KOPT-K1 (cell line): ENCODE measurements at regions not wholly inside any gene's neighbourhood (a gene's known extent, or its start where the extent isn't known, plus 50 kb on each side); places are given as distances from the start of the nearest gene placed in this dataset.
A peak's percentile ranks its signal among the peaks of the same experiment; 100 is the strongest.

Experiments used
- H3K27ac ChIP-seq: fragments of 200-600 bp; sonication (generic); 2 replicates; pipeline ENCODE4 v1.5.1; 2016; ENCODE audit warnings: antibody characterized with exemption, mild to moderate bottlenecking, low read depth, low read length; ENCODE audit not compliant: poor library complexity, severe bottlenecking
- H3K36me3 ChIP-seq: fragments of 200-600 bp; sonication (generic); 2 replicates; pipeline ENCODE4 v1.5.1; 2017; ENCODE audit warnings: antibody characterized with exemption, mild to moderate bottlenecking, low read length, moderate library complexity; ENCODE audit not compliant: insufficient read depth
- H3K9me3 ChIP-seq: fragments of 200-600 bp; sonication (generic); 2 replicates; pipeline ENCODE4 v1.5.1; 2017; ENCODE audit warnings: antibody characterized with exemption, low read length, mild to moderate bottlenecking; ENCODE audit not compliant: insufficient read depth, poor library complexity, severe bottlenecking

- H3K9me3 ChIP-seq, result no peaks in the 10 kb centered on the region
- H3K36me3 ChIP-seq, result no peaks in the 10 kb centered on the region
- no peak overlapping the region for H3K27ac ChIP-seq
Observed at GRCh38 chr13:50348371-50348770, 333.1 kb downstream of the KCNRG start.

GRCh38 chr13:50352720-50353480 lies 337.7 kb downstream of the KCNRG start:
- H3K27ac ChIP-seq, result no peak overlapping the region
- no peaks in the 10 kb centered on the region for H3K36me3 ChIP-seq
- no peaks in the 10 kb centered on the region for H3K9me3 ChIP-seq

GRCh38 chr13:50353651-50354415 lies 338.6 kb downstream of the KCNRG start:
- no peaks in the 10 kb centered on the region for H3K36me3 ChIP-seq
- H3K9me3 ChIP-seq, result no peaks in the 10 kb centered on the region
- no peak overlapping the region for H3K27ac ChIP-seq

GRCh38 chr13:50355797-50356196 lies 340.6 kb downstream of the KCNRG start:
- Histone ChIP-seq H3K9me3 (no peaks in the 10 kb centered on the region), H3K36me3 (no peaks in the 10 kb centered on the region), H3K27ac (peak overlapping the region; percentile 48)

- Histone ChIP-seq H3K9me3 (no peaks in the 10 kb centered on the region), H3K36me3 (no peaks in the 10 kb centered on the region), H3K27ac (peak overlapping the region; percentile 54)
Observed at GRCh38 chr13:50357136-50357535, 341.9 kb downstream of the KCNRG start.

- H3K27ac ChIP-seq, result peak overlapping the region; percentile 54
Observed at GRCh38 chr13:50357586-50358118, 342.4 kb downstream of the KCNRG start.

DNA sequence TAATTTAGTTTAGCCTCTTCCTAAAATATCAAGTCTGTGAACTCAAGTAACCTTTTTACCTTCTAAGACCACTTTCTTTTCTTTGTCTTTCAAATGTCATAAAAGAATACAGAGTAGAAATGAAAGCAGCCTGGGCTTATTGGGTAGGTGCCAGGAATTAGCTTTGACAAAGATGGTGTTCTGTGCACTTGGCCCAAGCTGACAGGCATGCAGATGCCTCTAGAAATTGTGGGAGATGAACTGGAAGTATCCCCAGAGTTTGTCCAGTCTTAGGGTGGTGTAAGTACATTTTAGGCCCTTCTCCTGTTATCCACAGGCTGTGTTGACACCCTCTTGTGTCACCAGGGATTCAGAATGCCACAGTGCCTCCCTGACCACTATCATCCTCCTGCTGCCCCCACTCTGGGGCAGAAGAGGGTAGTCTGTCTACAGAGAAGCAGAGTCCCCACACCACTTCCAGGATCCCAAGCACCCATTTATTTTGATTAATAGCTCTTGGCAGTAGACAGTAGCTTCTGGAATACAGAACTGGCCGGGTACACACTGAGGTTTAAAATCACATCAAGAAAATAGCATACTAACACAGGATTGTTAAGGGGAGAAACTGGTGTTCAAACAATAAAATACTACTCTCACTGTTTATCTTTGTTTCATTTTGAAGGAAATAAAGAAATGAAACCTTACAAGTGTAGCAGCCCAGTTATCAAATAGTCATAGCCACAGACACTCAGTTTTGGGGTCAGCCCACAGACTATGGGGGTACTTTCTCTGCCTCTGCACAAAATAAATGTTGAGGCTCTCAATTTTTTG lies 343.2 kb downstream of the KCNRG start:
- no peaks in the 10 kb centered on the region for H3K36me3 ChIP-seq
- H3K27ac ChIP-seq, result peak overlapping the region; percentile 54
- no peaks in the 10 kb centered on the region for H3K9me3 ChIP-seq

More at GRCh38 chr13:50357586-50358118, 342.4 kb downstream of the KCNRG start:
- no peaks in the 10 kb centered on the region for H3K9me3 ChIP-seq
- no peaks in the 10 kb centered on the region for H3K36me3 ChIP-seq

GRCh38 chr13:50359041-50359367 lies 343.8 kb downstream of the KCNRG start:
- Histone ChIP-seq H3K36me3 (no peaks in the 10 kb centered on the region), H3K27ac (peak overlapping the region; percentile 57)

DNA sequence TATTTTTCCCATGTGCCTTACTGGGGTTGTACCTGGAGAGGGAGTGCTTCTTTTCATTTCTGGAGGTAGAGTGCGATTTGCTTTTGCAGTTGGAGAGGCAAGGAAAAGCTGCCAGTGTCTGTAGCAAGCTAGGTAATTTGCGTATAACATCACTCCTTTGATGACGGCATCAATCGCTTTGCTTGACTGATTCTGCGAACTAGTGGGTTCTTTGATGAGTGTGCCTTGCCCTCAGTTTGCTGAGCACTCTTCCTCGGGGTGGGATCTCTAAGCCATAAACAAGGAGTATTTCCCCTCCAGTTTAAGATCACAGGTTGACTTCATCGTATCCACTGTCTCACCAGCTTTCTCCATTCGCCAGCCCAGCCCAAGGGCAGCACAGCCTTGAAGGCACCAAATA lies 344.5 kb downstream of the KCNRG start:
- Histone ChIP-seq H3K27ac (peak overlapping the region; percentile 57), H3K36me3 (no peaks in the 10 kb centered on the region), H3K9me3 (no peaks in the 10 kb centered on the region)

More at GRCh38 chr13:50359041-50359367, 343.8 kb downstream of the KCNRG start:
- H3K9me3 ChIP-seq, result no peaks in the 10 kb centered on the region

DNA sequence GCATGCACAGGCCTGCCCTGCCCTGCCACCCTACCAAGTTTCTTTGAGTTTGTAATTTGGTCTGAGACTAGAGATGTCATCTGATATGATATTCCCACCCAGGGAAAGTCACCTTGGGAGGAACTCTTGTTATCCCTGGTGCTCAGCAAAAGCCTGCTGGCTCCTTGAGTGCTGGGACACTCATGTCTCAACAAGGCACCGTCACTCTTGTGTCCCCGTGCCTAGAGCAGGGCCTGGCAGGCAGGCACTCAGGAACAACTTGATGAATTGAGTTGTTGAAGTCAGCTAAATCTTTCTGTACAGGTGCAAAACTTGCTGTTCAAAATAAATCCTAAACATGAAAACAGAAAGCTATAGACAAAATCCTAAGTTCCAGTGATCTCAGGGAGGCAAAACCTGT lies 345.4 kb downstream of the KCNRG start:
- Histone ChIP-seq H3K27ac (peak overlapping the region; percentile 57), H3K36me3 (no peaks in the 10 kb centered on the region), H3K9me3 (no peaks in the 10 kb centered on the region)

DNA sequence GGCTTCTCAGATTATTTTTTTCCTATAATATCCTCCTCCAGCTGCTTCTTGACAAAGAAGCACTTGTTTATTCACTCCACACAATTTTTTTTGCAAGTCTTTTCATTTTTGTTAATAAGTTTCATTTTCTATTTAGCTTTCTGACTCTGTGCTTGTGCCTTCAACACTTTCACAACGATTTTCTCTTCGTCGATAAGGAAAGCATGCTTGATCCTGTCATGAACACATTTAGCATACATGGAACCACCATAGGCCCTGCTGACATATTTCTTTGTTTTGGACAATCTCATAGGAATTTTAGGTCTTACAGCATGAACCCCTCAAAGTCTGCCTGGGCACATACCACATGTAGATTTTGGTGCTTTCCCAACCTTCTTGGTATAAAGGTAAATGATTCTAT lies 346.0 kb downstream of the KCNRG start:
- Histone ChIP-seq H3K36me3 (no peaks in the 10 kb centered on the region), H3K27ac (peak overlapping the region; percentile 57), H3K9me3 (no peaks in the 10 kb centered on the region)

GRCh38 chr13:50365408-50366391 lies 350.5 kb downstream of the KCNRG start:
- no peaks in the 10 kb centered on the region for H3K9me3 ChIP-seq
- no peaks in the 10 kb centered on the region for H3K36me3 ChIP-seq
- H3K27ac ChIP-seq, result peak overlapping the region; percentile 95

- Histone ChIP-seq H3K36me3 (no peaks in the 10 kb centered on the region), H3K9me3 (no peaks in the 10 kb centered on the region), H3K27ac (peak overlapping the region; percentile 95)
Observed at GRCh38 chr13:50366488-50367174, 351.4 kb downstream of the KCNRG start.
